A549 (cell line): ENCODE measurements at regions not wholly inside any gene's neighbourhood (a gene's known extent, or its start where the extent isn't known, plus 50 kb on each side); places are given as distances from the start of the nearest gene placed in this dataset.

ENCODE experiments used
- ATAC-seq, 2 experiments: fragments of 200-7000 bp in 1 of 2; fragments of >200 bp in 1 of 2; cut with Nextera tagmentation in 1 of 2; cut with Tn5 transposase in 1 of 2; 3 replicates each; pipeline versions ENCODE4 v1.8.0 to v1.9.1; 2018 to 2020; ENCODE audit warnings: mild to moderate bottlenecking in 1 of 2, moderate library complexity in 1 of 2
- CTCF ChIA-PET: fragments of 300-600 bp; sonication (Branson Sonifier 250); formaldehyde crosslinking; extraction: SDS; loops from one replicate; lab custom pipeline; 2021; ENCODE audit warnings: antibody characterized with exemption, inconsistent platforms; lab: Yijun Ruan, JAX
- POLR2A ChIA-PET: fragments of 350-600 bp; formaldehyde crosslinking; extraction: SDS; loops from one replicate; lab custom pipeline; 2021; ENCODE audit warnings: antibody characterized with exemption, inconsistent platforms; lab: Yijun Ruan, JAX
- DNase-seq, 2 experiments: peaks; one replicate each; pipeline versions ENCODE4 v3.0.0 to v3.0.0-alpha.2; 2011 to 2016; ENCODE audit warnings: low read depth in 1 of 2, low spot score in 1 of 2
- FAIRE-seq: peaks from 2 replicates; lab custom pipeline; 2011; peaks lifted over from hg19 to GRCh38; lab: Jason Lieb, UNC
- H3K27ac ChIP-seq, 2 experiments: fragments of >200 bp; sonication (Bioruptor Twin); formaldehyde crosslinking; 3 replicates each; pipeline ENCODE4 v1.5.1; 2016 to 2017
- H3K4me1 ChIP-seq: fragments of >200 bp; sonication (Bioruptor Twin); formaldehyde crosslinking; 3 replicates; pipeline ENCODE4 v1.6.1; 2016
- H3K4me2 ChIP-seq: fragments of >200 bp; sonication (Bioruptor Twin); formaldehyde crosslinking; 3 replicates; pipeline ENCODE4 v1.6.1; 2016
- H3K4me3 ChIP-seq: fragments of >200 bp; sonication (Bioruptor Twin); formaldehyde crosslinking; 3 replicates; pipeline ENCODE4 v1.5.1; 2016
- H3K9me3 ChIP-seq: fragments of >200 bp; sonication (Bioruptor Twin); formaldehyde crosslinking; 3 replicates; pipeline ENCODE4 v1.6.1; 2016
- ATOH8 ChIP-seq: fragments of 250-450 bp; sonication (Bioruptor Pico); IDR thresholded peaks from 2 replicates; pipeline ENCODE4 v1.5.0; 2020; ENCODE audit warnings: low read depth, mild to moderate bottlenecking, moderate library complexity
- BHLHE40 ChIP-seq: IDR thresholded peaks from 2 replicates; pipeline ENCODE4 v1.6.1; 2012; ENCODE audit warnings: low read depth, low read length, inconsistent platforms
- CBX2 ChIP-seq: fragments of 200-600 bp; sonication (generic); IDR thresholded peaks from 2 replicates; pipeline ENCODE4 v1.6.1; 2016; ENCODE audit warnings: low read depth, mild to moderate bottlenecking, borderline replicate concordance
- CHD4 ChIP-seq: fragments of 200-600 bp; sonication (generic); IDR thresholded peaks from 2 replicates; pipeline ENCODE4 v1.6.1; 2016; ENCODE audit warnings: antibody characterized with exemption, mild to moderate bottlenecking, borderline replicate concordance
- EHF ChIP-seq: fragments of 250-450 bp; sonication (Bioruptor Pico); IDR thresholded peaks from 2 replicates; pipeline ENCODE4 v1.5.0; 2020; ENCODE audit warnings: mild to moderate bottlenecking
- EHMT2 ChIP-seq: fragments of 200-600 bp; sonication (generic); IDR thresholded peaks from 2 replicates; pipeline ENCODE4 v1.6.1; 2016; ENCODE audit warnings: antibody characterized with exemption, low read depth, mild to moderate bottlenecking, moderate library complexity
- EP300 ChIP-seq, 2 experiments: fragments of >200 bp; sonication (Bioruptor Twin); formaldehyde crosslinking; IDR thresholded peaks; 2 replicates in 1 of 2; 3 replicates in 1 of 2; pipeline ENCODE4 v1.6.1; 2016 to 2017
- ESRRA ChIP-seq: fragments of 150-350 bp; IDR thresholded peaks from 2 replicates; pipeline ENCODE4 v1.6.1; 2014; ENCODE audit warnings: mild to moderate bottlenecking, low read length, borderline replicate concordance
- FOSL2 ChIP-seq, 2 experiments: fragments of 450-650 bp in 1 of 2; fragments of >200 bp in 1 of 2; sonication (Bioruptor Twin) in 1 of 2; formaldehyde crosslinking; IDR thresholded peaks; 2 replicates each; pipeline versions ENCODE4 v1.5.0 to v1.6.1; 2016 to 2020; ENCODE audit warnings: mild to moderate bottlenecking in 1 of 2, moderate library complexity in 1 of 2
- HES2 ChIP-seq: fragments of >200 bp; sonication (Bioruptor Twin); formaldehyde crosslinking; IDR thresholded peaks from 2 replicates; pipeline ENCODE4 v1.6.1; 2016
- HMGXB4 ChIP-seq: fragments of 250-450 bp; sonication (Bioruptor Pico); IDR thresholded peaks from 2 replicates; pipeline ENCODE4 v1.5.0; 2021; ENCODE audit warnings: mild to moderate bottlenecking, moderate library complexity, borderline replicate concordance
- HOXB13 ChIP-seq: fragments of 250-450 bp; sonication (Bioruptor Pico); IDR thresholded peaks from 2 replicates; pipeline ENCODE4 v1.5.0; 2020; ENCODE audit warnings: low read depth, mild to moderate bottlenecking, moderate library complexity
- JUNB ChIP-seq: fragments of >200 bp; sonication (Bioruptor Twin); formaldehyde crosslinking; IDR thresholded peaks from 2 replicates; pipeline ENCODE4 v1.6.1; 2016
- KDM5A ChIP-seq: fragments of 200-600 bp; sonication (generic); IDR thresholded peaks from 2 replicates; pipeline ENCODE4 v1.6.1; 2016; ENCODE audit warnings: antibody characterized with exemption, mild to moderate bottlenecking
- MAFK ChIP-seq: fragments of 450-650 bp; IDR thresholded peaks from 2 replicates; pipeline ENCODE4 v1.6.1; 2014; ENCODE audit not compliant: partially characterized antibody
- NFE2L2 ChIP-seq: fragments of 150-350 bp; conservative IDR thresholded peaks from 2 replicates; pipeline ENCODE4 v1.6.1; 2014; ENCODE audit warnings: low read length
- NPAS2 ChIP-seq: fragments of 250-450 bp; sonication (Bioruptor Pico); IDR thresholded peaks from 2 replicates; pipeline ENCODE4 v1.8.0; 2022; ENCODE audit warnings: mild to moderate bottlenecking, moderate library complexity, borderline replicate concordance
- PHF8 ChIP-seq: fragments of 200-600 bp; sonication (generic); IDR thresholded peaks from 2 replicates; pipeline ENCODE4 v1.6.1; 2016; ENCODE audit warnings: low read depth, mild to moderate bottlenecking, antibody characterized with exemption, moderate library complexity, borderline replicate concordance
- RAD21 ChIP-seq, 2 experiments: fragments of >200 bp in 1 of 2; sonication (Bioruptor Twin) in 1 of 2; formaldehyde crosslinking in 1 of 2; IDR thresholded peaks in 1 of 2; conservative IDR thresholded peaks in 1 of 2; 2 replicates in 1 of 2; 3 replicates in 1 of 2; pipeline ENCODE4 v1.6.1; 2012 to 2018; ENCODE audit warnings: inconsistent platforms in 1 of 2
- RARB ChIP-seq: fragments of 250-450 bp; sonication (Bioruptor Pico); IDR thresholded peaks from 2 replicates; pipeline ENCODE4 v1.8.0; 2021; ENCODE audit warnings: mild to moderate bottlenecking, moderate library complexity
- REST ChIP-seq: fragments of 200-600 bp; sonication (generic); IDR thresholded peaks from 2 replicates; pipeline ENCODE4 v1.6.1; 2016; ENCODE audit warnings: antibody characterized with exemption, mild to moderate bottlenecking, moderate library complexity
- RFX5 ChIP-seq: fragments of 450-650 bp; IDR thresholded peaks from 2 replicates; pipeline ENCODE4 v1.7.1; 2014; ENCODE audit warnings: antibody characterized with exemption, mild to moderate bottlenecking, moderate library complexity
- TP53 ChIP-seq: fragments of 250-450 bp; sonication (Bioruptor Pico); IDR thresholded peaks from 2 replicates; pipeline ENCODE4 v1.5.0; 2021; ENCODE audit warnings: mild to moderate bottlenecking, moderate library complexity
- USF2 ChIP-seq: fragments of 450-650 bp; IDR thresholded peaks from 2 replicates; pipeline ENCODE4 v1.6.1; 2014; ENCODE audit warnings: antibody characterized with exemption
- ZFP36 ChIP-seq: fragments of 450-650 bp; IDR thresholded peaks from 2 replicates; pipeline ENCODE4 v1.6.1; 2014; ENCODE audit warnings: borderline replicate concordance; ENCODE audit not compliant: partially characterized antibody
- WGBS: methylation state at CpG from one replicate; pipeline ENCODE4 v1.1.6; 2017; ENCODE audit errors: missing lambda C conversion rate; 5-methylcytosine and 5-hydroxymethylcytosine counted together

DNA sequence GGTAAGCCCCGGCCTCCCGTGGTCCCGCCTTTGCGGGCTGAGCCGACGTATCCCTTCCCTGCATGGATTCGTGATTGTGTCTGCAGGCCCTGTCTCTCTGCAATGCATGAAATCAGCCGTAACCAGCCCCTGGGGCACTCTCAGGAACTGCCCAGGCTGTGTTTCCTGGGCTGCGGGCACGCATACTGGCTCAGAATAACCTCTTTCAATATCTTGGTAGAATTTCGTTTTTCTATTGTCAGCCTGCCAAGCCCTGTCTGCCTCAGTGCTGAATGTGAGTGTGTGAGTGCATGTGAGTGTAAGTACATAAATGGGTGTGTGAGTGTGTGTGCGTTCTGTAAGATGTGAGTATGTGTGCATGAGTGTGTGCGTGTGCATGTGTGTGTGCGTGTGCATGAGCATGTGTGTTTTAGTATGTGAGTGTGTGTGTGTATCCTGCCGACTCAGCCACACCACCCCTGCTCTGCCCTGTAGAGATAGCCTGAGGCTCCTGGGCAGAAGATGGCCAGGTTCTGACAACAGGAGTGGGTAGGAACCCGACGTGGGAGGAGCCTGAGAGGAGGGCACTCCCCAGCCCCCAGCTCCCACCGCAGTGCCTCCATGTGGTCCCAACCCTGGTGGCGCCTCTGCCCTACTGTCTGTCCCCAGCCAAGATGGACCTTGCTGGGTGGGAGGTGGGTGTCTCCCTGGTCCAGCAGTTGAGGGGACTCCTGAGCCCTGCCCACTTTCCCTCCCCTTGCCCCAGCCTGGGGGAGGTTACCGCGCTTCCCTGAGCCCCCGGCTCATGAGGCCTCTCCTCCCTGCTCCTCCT lies 268.8 kb downstream of the ADGRD1 start (continued):
- no peak for TF ChIP-seq REST
- TF ChIP-seq RARB = no peak
- TF ChIP-seq FOSL2 (IDR thresholded peaks at IDR 0.05) = no peak
- no peak for TF ChIP-seq FOSL2 (CRISPR knock-in tag; IDR thresholded peaks at IDR 0.05)
- TF ChIP-seq HOXB13 = no peak
- TF ChIP-seq USF2 = no peak
- TF ChIP-seq HES2 = no peak
- TF ChIP-seq JUNB = no peak

DNA sequence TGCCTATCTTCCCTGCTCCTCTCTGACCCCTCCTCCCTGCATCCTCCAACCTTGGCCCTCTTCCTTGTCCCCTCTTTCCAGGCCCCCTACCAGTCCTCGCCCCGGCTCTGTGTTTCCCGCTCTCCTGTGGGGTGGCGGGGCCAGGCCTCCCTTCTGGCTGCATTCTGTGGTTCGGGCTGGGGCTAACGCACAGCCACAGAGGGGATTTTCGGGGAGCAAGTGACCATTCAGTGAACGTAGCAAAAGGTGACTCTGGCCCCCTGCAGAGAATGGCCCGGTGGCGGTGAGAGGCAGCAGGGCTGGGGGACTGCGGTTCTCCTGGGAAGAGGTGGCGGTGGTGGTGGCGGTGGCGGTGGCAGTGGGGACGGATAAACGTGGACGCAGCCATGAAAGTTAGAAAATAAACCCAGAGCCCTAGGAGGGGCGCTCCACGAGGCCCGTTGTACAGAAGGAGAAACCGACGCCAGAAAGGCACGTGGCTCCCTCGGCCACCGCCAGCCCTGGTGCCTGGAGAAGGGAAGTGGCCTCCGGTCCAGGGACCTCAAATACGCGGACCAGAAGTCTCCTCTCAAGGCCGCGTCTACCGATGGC lies 269.6 kb downstream of the ADGRD1 start:
- no peak for TF ChIP-seq HES2
- TF ChIP-seq MAFK = no peak
- TF ChIP-seq RFX5 = no peak
- no peak for TF ChIP-seq PHF8
- no peak for TF ChIP-seq BHLHE40
- no peak for TF ChIP-seq NFE2L2
- no peak for TF ChIP-seq ESRRA
- TF ChIP-seq CBX2 = no peak
- no peak for TF ChIP-seq JUNB
- no peak for TF ChIP-seq ZFP36
- TF ChIP-seq RAD21 (conservative IDR thresholded peaks at IDR 0.05 in 1 of 2, IDR thresholded peaks at IDR 0.05 in 1 of 2) = no peak
- DNase-seq (no peak), FAIRE-seq (no peak), ATAC-seq (no peak)
- H3K4me2 ChIP-seq = no peak overlapping the region
- no peaks in the 10 kb centered on the region for H3K9me3 ChIP-seq
- no peak overlapping the region for H3K4me3 ChIP-seq
- ChIA-PET CTCF (interaction anchor here (1.1 kb wide), 1 partner anchor 10 kb away, joined by 3 read pairs; no protein-coding TSS in a partner anchor), POLR2A (no interaction called here)
- H3K27ac ChIP-seq = peak overlapping the region in 1 of 2 experiments; percentile 74; a peak in 3 of 6 replicates
- peaks cover 31% of the 10 kb centered on the region for H3K4me1 ChIP-seq
- WGBS = 93% methylated on average over 31 of the region's 31 CpGs

DNA sequence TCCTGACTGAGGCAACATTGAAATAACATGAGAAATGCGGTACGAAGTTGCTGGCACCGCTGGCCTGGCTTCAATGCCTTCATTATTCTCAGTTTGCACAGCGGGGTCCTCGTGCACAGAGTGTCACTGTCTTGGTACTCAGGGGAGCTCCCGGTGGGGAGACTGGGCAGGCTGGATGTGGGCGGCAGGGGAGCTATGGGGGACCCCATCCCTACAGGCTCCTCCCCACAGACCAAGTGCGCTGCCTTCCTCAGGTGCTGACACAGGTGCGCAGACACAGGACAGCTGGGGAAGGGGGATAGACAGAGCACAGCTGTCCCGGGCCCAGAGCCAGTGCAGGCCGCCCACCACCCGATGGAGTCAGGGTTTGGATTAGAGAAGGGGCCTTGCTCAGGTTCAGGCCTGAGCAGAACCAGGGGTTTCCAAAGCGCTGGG lies 270.1 kb downstream of the ADGRD1 start:
- no peak overlapping the region for H3K4me3 ChIP-seq
- 96% methylated on average over 13 of the region's 13 CpGs for WGBS
- TF ChIP-seq RFX5 (no peak), ATOH8 (CRISPR knock-in tag) (no peak), HOXB13 (no peak), TP53 (CRISPR knock-in tag) (no peak), EHMT2 (no peak), EP300 (IDR thresholded peaks at IDR 0.05) (no peak), NPAS2 (CRISPR knock-in tag) (no peak), KDM5A (no peak), CHD4 (no peak), BHLHE40 (no peak), HMGXB4 (no peak), EHF (CRISPR knock-in tag) (no peak)
- ChIA-PET CTCF (interaction anchor here (1.1 kb wide), 1 partner anchor 11 kb away, joined by 3 read pairs; no protein-coding TSS in a partner anchor), POLR2A (no interaction called here)
- no peaks in the 10 kb centered on the region for H3K9me3 ChIP-seq
- no peak for FAIRE-seq
- ATAC-seq = peak in 1 of 2 experiments; percentile 1; a peak in 1 of 6 replicates
- H3K27ac ChIP-seq = peak overlapping the region in 1 of 2 experiments; percentile 74; a peak in 3 of 6 replicates
- DNase-seq = no peak
- H3K4me1 ChIP-seq = peaks cover 26% of the 10 kb centered on the region
- H3K4me2 ChIP-seq = no peak overlapping the region
